H1 (cell line): ENCODE measurements at regions not wholly inside any gene's neighbourhood (a gene's known extent, or its start where the extent isn't known, plus 50 kb on each side); places are given as distances from the start of the nearest gene placed in this dataset.
A peak's percentile ranks its signal among the peaks of the same experiment; 100 is the strongest.

ENCODE experiments used
- CTCF ChIA-PET: fragments of 300-600 bp; sonication (Branson Sonifier 250); formaldehyde crosslinking; loops from one replicate; lab custom pipeline; 2021; ENCODE audit not compliant: partially characterized antibody; lab: Charles Lee
- POLR2A ChIA-PET: fragments of 300-600 bp; sonication (Branson Sonifier 250); formaldehyde crosslinking; loops from one replicate; lab custom pipeline; 2021; ENCODE audit warnings: inconsistent platforms; ENCODE audit not compliant: partially characterized antibody; lab: Charles Lee
- DNase-seq, 2 experiments: peaks; one replicate each; pipeline versions ENCODE4 v3.0.0 to v3.0.0-alpha.2; 2010 to 2022; ENCODE audit warnings: low spot score in 2 of 2, low read depth in 1 of 2, mixed read lengths in 1 of 2
- FAIRE-seq: peaks from 2 replicates; lab custom pipeline; 2011; peaks lifted over from hg19 to GRCh38; lab: Jason Lieb, UNC
- H2AFZ ChIP-seq: 2 replicates; pipeline ENCODE4 v1.8.1; 2012; ENCODE audit warnings: low read length, inconsistent platforms
- H2AK5ac ChIP-seq: 2 replicates; pipeline ENCODE4 v1.6.1; 2013; ENCODE audit warnings: low read depth, low read length
- H2BK120ac ChIP-seq: replicated peaks from 2 replicates; pipeline ENCODE3; 2013; ENCODE audit warnings: low read depth, low read length, inconsistent platforms
- H2BK12ac ChIP-seq: 2 replicates; pipeline ENCODE4 v1.6.1; 2013; ENCODE audit warnings: low read depth, low read length
- H2BK15ac ChIP-seq: 2 replicates; pipeline ENCODE4 v1.6.1; 2013; ENCODE audit warnings: low read length
- H2BK20ac ChIP-seq: 2 replicates; pipeline ENCODE4 v1.6.1; 2013; ENCODE audit warnings: low read length
- H2BK5ac ChIP-seq: 2 replicates; pipeline ENCODE4 v1.6.1; 2013; ENCODE audit warnings: low read depth, low read length
- H3K14ac ChIP-seq: 2 replicates; pipeline ENCODE4 v1.6.1; 2013; ENCODE audit warnings: inconsistent platforms; ENCODE audit not compliant: insufficient read length
- H3K18ac ChIP-seq: 2 replicates; pipeline ENCODE4 v1.6.1; 2013; ENCODE audit warnings: low read length; ENCODE audit errors: extremely low read depth
- H3K23ac ChIP-seq: 2 replicates; pipeline ENCODE4 v1.6.1; 2013; ENCODE audit warnings: inconsistent platforms; ENCODE audit not compliant: insufficient read length
- H3K23me2 ChIP-seq: 2 replicates; pipeline ENCODE4 v1.6.1; 2013; ENCODE audit warnings: low read depth, low read length
- H3K27ac ChIP-seq: 2 replicates; pipeline ENCODE4 v1.6.1; 2011; ENCODE audit warnings: low read depth, low read length, inconsistent platforms
- H3K27me3 ChIP-seq, 4 experiments: replicated peaks in 1 of 4; 1 replicate in 1 of 4; 2 replicates in 3 of 4; pipeline versions ENCODE4 v1.6.1 to v1.8.1; 2011 to 2013; ENCODE audit warnings: low read length in 3 of 4, mild to moderate bottlenecking in 3 of 4, inconsistent platforms in 2 of 4, mixed read lengths in 2 of 4, moderate library complexity in 1 of 4; ENCODE audit not compliant: control insufficient read depth in 3 of 4, insufficient read depth in 3 of 4; ENCODE audit errors: extremely low read depth in 1 of 4
- H3K36me3 ChIP-seq, 4 experiments: 2 replicates each; pipeline versions ENCODE4 v1.6.1 to v1.8.1; 2011 to 2013; ENCODE audit warnings: mild to moderate bottlenecking in 4 of 4, low read length in 3 of 4, moderate library complexity in 2 of 4, control low read depth in 1 of 4, inconsistent platforms in 1 of 4; ENCODE audit not compliant: insufficient read depth in 4 of 4, control insufficient read depth in 2 of 4
- H3K4ac ChIP-seq: replicated peaks from 2 replicates; pipeline ENCODE3; 2013; ENCODE audit warnings: low read length, low read depth, mixed read lengths, inconsistent platforms; ENCODE audit not compliant: insufficient read length
- H3K4me1 ChIP-seq, 4 experiments: replicated peaks in 1 of 4; 1 replicate in 1 of 4; 2 replicates in 3 of 4; pipeline versions ENCODE4 v1.6.1 to v1.8.1; 2011 to 2013; ENCODE audit warnings: low read length in 3 of 4, inconsistent platforms in 2 of 4, mixed read lengths in 1 of 4; ENCODE audit not compliant: insufficient read depth in 4 of 4, control insufficient read depth in 3 of 4
- H3K4me2 ChIP-seq, 2 experiments: 2 replicates each; pipeline versions ENCODE4 v1.6.1 to v1.8.1; 2011 to 2013; ENCODE audit warnings: low read depth in 2 of 2, low read length in 2 of 2, control low read depth in 1 of 2, inconsistent platforms in 1 of 2, mild to moderate bottlenecking in 1 of 2; ENCODE audit not compliant: insufficient read depth in 1 of 2
- H3K4me3 ChIP-seq, 4 experiments: fragments of 200-600, 300-600 bp in 1 of 4; sonication (generic), shearing (Covaris generic), sonication (Bioruptor Twin) in 1 of 4; 2 replicates each; pipeline versions ENCODE4 v1.5.1 to v1.8.1; 2011 to 2016; ENCODE audit warnings: low read length in 4 of 4, low read depth in 3 of 4, control low read depth in 2 of 4, inconsistent platforms in 2 of 4, mild to moderate bottlenecking in 2 of 4, mixed read lengths in 1 of 4, moderate library complexity in 1 of 4; ENCODE audit not compliant: insufficient read depth in 2 of 4; ENCODE audit errors: extremely low read depth in 1 of 4
- H3K56ac ChIP-seq: replicated peaks from 2 replicates; pipeline ENCODE3; 2013; ENCODE audit warnings: low read depth, mild to moderate bottlenecking, mixed read lengths, low read length, inconsistent platforms; ENCODE audit not compliant: insufficient read length
- H3K79me1 ChIP-seq: 2 replicates; pipeline ENCODE4 v1.6.1; 2013; ENCODE audit warnings: low read depth, low read length, control low read depth
- H3K79me2 ChIP-seq, 2 experiments: 2 replicates each; pipeline versions ENCODE4 v1.6.1 to v1.8.1; 2012 to 2013; ENCODE audit warnings: low read length in 2 of 2, mild to moderate bottlenecking in 2 of 2, inconsistent platforms in 1 of 2; ENCODE audit not compliant: insufficient read depth in 2 of 2, control insufficient read depth in 1 of 2
- H3K9ac ChIP-seq, 4 experiments: replicated peaks in 1 of 4; 1 replicate in 1 of 4; 2 replicates in 3 of 4; pipeline versions ENCODE4 v1.6.1 to v1.8.1; 2011 to 2013; ENCODE audit warnings: low read depth in 3 of 4, low read length in 3 of 4, control low read depth in 2 of 4, mild to moderate bottlenecking in 2 of 4, moderate library complexity in 2 of 4, inconsistent platforms in 1 of 4; ENCODE audit errors: extremely low read depth in 1 of 4
- H3K9me3 ChIP-seq, 2 experiments: 2 replicates each; pipeline versions ENCODE4 v1.6.1 to v1.8.1; 2012 to 2013; ENCODE audit warnings: mild to moderate bottlenecking in 2 of 2, moderate library complexity in 2 of 2, control low read depth in 1 of 2, inconsistent platforms in 1 of 2, low read depth in 1 of 2, low read length in 1 of 2, mixed read lengths in 1 of 2; ENCODE audit not compliant: insufficient read depth in 2 of 2
- H4K20me1 ChIP-seq, 2 experiments: replicated peaks in 1 of 2; 2 replicates each; pipeline versions ENCODE3 to v1.8.1; 2011 to 2013; ENCODE audit warnings: inconsistent platforms in 2 of 2, low read length in 2 of 2, mild to moderate bottlenecking in 1 of 2; ENCODE audit not compliant: insufficient read depth in 2 of 2, control insufficient read depth in 1 of 2
- H4K5ac ChIP-seq: 2 replicates; pipeline ENCODE4 v1.6.1; 2013; ENCODE audit warnings: low read length, low read depth, mixed read lengths, inconsistent platforms; ENCODE audit not compliant: insufficient read length
- H4K8ac ChIP-seq: 2 replicates; pipeline ENCODE4 v1.8.0; 2013; ENCODE audit warnings: mild to moderate bottlenecking, moderate library complexity, low read length, inconsistent platforms; ENCODE audit not compliant: insufficient read depth; ENCODE audit errors: extremely low read depth
- H4K91ac ChIP-seq: replicated peaks from 2 replicates; pipeline ENCODE3; 2013; ENCODE audit warnings: low read length, mixed read lengths, inconsistent platforms; ENCODE audit not compliant: insufficient read length
- BACH1 ChIP-seq: IDR thresholded peaks from 2 replicates; pipeline ENCODE4 v1.6.1; 2012; ENCODE audit warnings: low read length, improper control_type of control experiment
- GABPA ChIP-seq: IDR thresholded peaks from 2 replicates; pipeline ENCODE4 v1.6.1; 2011; ENCODE audit warnings: mild to moderate bottlenecking, low read length, moderate library complexity, borderline replicate concordance; ENCODE audit not compliant: insufficient read depth
- NRF1 ChIP-seq: IDR thresholded peaks from 2 replicates; pipeline ENCODE4 v1.6.1; 2011; ENCODE audit warnings: mild to moderate bottlenecking, low read depth, low read length, improper control_type of control experiment
- POLR2AphosphoS5 ChIP-seq: IDR thresholded peaks from 2 replicates; pipeline ENCODE4 v1.6.1; 2011; ENCODE audit warnings: low read depth, low read length
- SP4 ChIP-seq: IDR thresholded peaks from 2 replicates; pipeline ENCODE4 v1.6.1; 2012; ENCODE audit warnings: low read length, inconsistent platforms
- SRF ChIP-seq: IDR thresholded peaks from 2 replicates; pipeline ENCODE4 v1.6.1; 2011; ENCODE audit warnings: mild to moderate bottlenecking, low read depth, low read length, moderate library complexity
- ZNF274 ChIP-seq: IDR thresholded peaks from 2 replicates; pipeline ENCODE4 v1.7.0; 2012; ENCODE audit warnings: low read length, borderline replicate concordance; ENCODE audit errors: extremely low read depth
- WGBS, 2 experiments: shearing (Covaris generic) in 1 of 2; methylation state at CpG; one replicate each; pipeline versions ENCODE4 v1.1.6 to v1.1.7; 2013 to 2015; ENCODE audit warnings: low lambda C conversion rate in 2 of 2, mixed read lengths in 2 of 2, inconsistent platforms in 1 of 2, low coverage in 1 of 2, missing lambda C conversion rate in 1 of 2; ENCODE audit not compliant: insufficient replicate concordance in 2 of 2, insufficient coverage in 1 of 2, insufficient read length in 1 of 2; ENCODE audit errors: extremely low coverage in 1 of 2, missing lambda C conversion rate in 1 of 2; 5-methylcytosine and 5-hydroxymethylcytosine counted together
- TF ChIP-seq, protein P1 (sequence below): IDR thresholded peaks from 2 replicates; pipeline ENCODE4 v1.6.1; 2012; ENCODE audit warnings: low read length, inconsistent platforms
- TF ChIP-seq, protein P2 (sequence below): IDR thresholded peaks from 2 replicates; pipeline ENCODE4 v1.6.1; 2011; ENCODE audit warnings: low read depth, mild to moderate bottlenecking, low read length; ENCODE audit not compliant: insufficient read depth

GRCh38 chr13:90032841-90033493, 1314.5 kb upstream of the MIR17HG start:
- no peak for DNase-seq
- Histone ChIP-seq H3K27me3 (no peaks in the 10 kb centered on the region), H3K27ac (no peak overlapping the region), H2AK5ac (no peak overlapping the region), H2BK20ac (no peak overlapping the region), H2BK15ac (no peak overlapping the region), H2BK5ac (no peak overlapping the region), H3K14ac (no peak overlapping the region), H3K4me1 (no peaks in the 10 kb centered on the region; a peak in 1 of 7 replicates), H4K5ac (no peak overlapping the region), H4K20me1 (no peaks in the 10 kb centered on the region), H3K18ac (no peak overlapping the region), H3K36me3 (peaks cover 0 to 3% (median 0%) of the 10 kb centered on the region in 4 experiments; a peak in 1 of 8 replicates), H3K4me2 (no peak overlapping the region), H3K4ac (no peak overlapping the region), H4K91ac (no peak overlapping the region), H2BK12ac (no peak overlapping the region), H3K23me2 (no peaks in the 10 kb centered on the region), H3K56ac (no peak overlapping the region), H3K9me3 (peaks cover 2 to 3% of the 10 kb centered on the region in 2 experiments; a peak in 2 of 4 replicates), H3K9ac (no peak overlapping the region), H3K79me2 (no peaks in the 10 kb centered on the region), H3K23ac (no peak overlapping the region), H3K79me1 (no peaks in the 10 kb centered on the region), H2BK120ac (no peak overlapping the region), H4K8ac (peak overlapping the region; percentile 41; the same call in 1 of the 2 replicates), H3K4me3 (no peak overlapping the region), H2AFZ (no peak overlapping the region)
- no peak for FAIRE-seq
- ChIA-PET POLR2A (interaction anchor here (0.6 kb wide), 1 partner anchor 160 kb away, joined by 3 read pairs; no protein-coding TSS in a partner anchor), CTCF (interaction anchor here (0.5 to 1.2 kb wide), 2 partner anchors 31 to 107 kb away, joined by 3 read pairs; no protein-coding TSS in a partner anchor)
- 90% methylated on average over 6 of the region's 14 CpGs; no CpG with 5 or more reads in 1 of the 2 experiments for WGBS, 2 experiments
- TF ChIP-seq SRF (no peak), SP4 (no peak), NRF1 (no peak), POLR2AphosphoS5 (no peak), GABPA (no peak), ZNF274 (no peak), BACH1 (no peak)
- TF ChIP-seq, protein P1, sequence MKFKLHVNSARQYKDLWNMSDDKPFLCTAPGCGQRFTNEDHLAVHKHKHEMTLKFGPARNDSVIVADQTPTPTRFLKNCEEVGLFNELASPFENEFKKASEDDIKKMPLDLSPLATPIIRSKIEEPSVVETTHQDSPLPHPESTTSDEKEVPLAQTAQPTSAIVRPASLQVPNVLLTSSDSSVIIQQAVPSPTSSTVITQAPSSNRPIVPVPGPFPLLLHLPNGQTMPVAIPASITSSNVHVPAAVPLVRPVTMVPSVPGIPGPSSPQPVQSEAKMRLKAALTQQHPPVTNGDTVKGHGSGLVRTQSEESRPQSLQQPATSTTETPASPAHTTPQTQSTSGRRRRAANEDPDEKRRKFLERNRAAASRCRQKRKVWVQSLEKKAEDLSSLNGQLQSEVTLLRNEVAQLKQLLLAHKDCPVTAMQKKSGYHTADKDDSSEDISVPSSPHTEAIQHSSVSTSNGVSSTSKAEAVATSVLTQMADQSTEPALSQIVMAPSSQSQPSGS: no peak
- TF ChIP-seq, protein P2, sequence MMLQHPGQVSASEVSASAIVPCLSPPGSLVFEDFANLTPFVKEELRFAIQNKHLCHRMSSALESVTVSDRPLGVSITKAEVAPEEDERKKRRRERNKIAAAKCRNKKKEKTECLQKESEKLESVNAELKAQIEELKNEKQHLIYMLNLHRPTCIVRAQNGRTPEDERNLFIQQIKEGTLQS: no peak
